GM12878 (cell line): ENCODE measurements at regions not wholly inside any gene's neighbourhood (a gene's known extent, or its start where the extent isn't known, plus 50 kb on each side); places are given as distances from the start of the nearest gene placed in this dataset.

Experiments
- ATAC-seq: fragments of 200-7000 bp; cut with Tn5 transposase; 3 replicates; pipeline ENCODE4 v1.9.1; 2020; ENCODE audit warnings: mild to moderate bottlenecking, moderate library complexity
- BruUV-seq: library from RNA; stranded (reverse); fragments of 400-500 nt; replicated peaks from 2 replicates; lab custom pipeline; 2021; lab: Mats Ljungman, UMichigan
- CTCF ChIA-PET: fragments of 300-600 bp; sonication (Branson Sonifier 250); formaldehyde crosslinking; extraction: SDS; loops from one replicate; lab custom pipeline; 2021; ENCODE audit warnings: inconsistent platforms; lab: Yijun Ruan, JAX
- POLR2A ChIA-PET: fragments of 350-600 bp; formaldehyde crosslinking; extraction: SDS; loops from one replicate; lab custom pipeline; 2021; ENCODE audit warnings: inconsistent platforms; lab: Charles Lee
- RAD21 ChIA-PET: fragments of 300-600 bp; sonication (Branson Sonifier 250); formaldehyde crosslinking; loops from one replicate; lab custom pipeline; 2023; ENCODE audit warnings: antibody characterized with exemption; ENCODE audit not compliant: unreplicated experiment; lab: Charles Lee
- SMC1A ChIA-PET: fragments of 300-600 bp; sonication (Branson Sonifier 250); formaldehyde crosslinking; loops from one replicate; lab custom pipeline; 2023; ENCODE audit not compliant: unreplicated experiment, uncharacterized antibody; lab: Charles Lee
- DNase-seq: peaks from one replicate; pipeline ENCODE4 v3.0.0-alpha.2; 2011; ENCODE audit warnings: low read depth, low spot score
- FAIRE-seq: peaks from 3 replicates; lab custom pipeline; 2011; peaks lifted over from hg19 to GRCh38; lab: Jason Lieb, UNC
- H2AFZ ChIP-seq: 2 replicates; pipeline ENCODE4 v1.6.0; 2011; ENCODE audit warnings: low read depth, low read length, control low read depth; ENCODE audit not compliant: control insufficient read depth
- H3K27ac ChIP-seq: 2 replicates; pipeline ENCODE4 v1.5.1; 2011; ENCODE audit warnings: control low read depth; ENCODE audit not compliant: control insufficient read depth, insufficient read depth
- H3K27me3 ChIP-seq, 2 experiments: replicated peaks in 1 of 2; 2 replicates each; pipeline versions ENCODE4 v1.6.0 to v1.6.1; 2011; ENCODE audit warnings: low read length in 1 of 2; ENCODE audit not compliant: control insufficient read depth in 2 of 2, insufficient read depth in 2 of 2
- H3K36me3 ChIP-seq, 2 experiments: 2 replicates each; pipeline ENCODE4 v1.5.1; 2011; ENCODE audit warnings: low read length in 1 of 2; ENCODE audit not compliant: control insufficient read depth in 2 of 2, insufficient read depth in 2 of 2
- H3K4me1 ChIP-seq: 2 replicates; pipeline ENCODE4 v1.6.1; 2011; ENCODE audit warnings: mild to moderate bottlenecking, low read length, moderate library complexity, mixed read lengths; ENCODE audit not compliant: control insufficient read depth, insufficient read depth
- H3K4me2 ChIP-seq: 2 replicates; pipeline ENCODE4 v1.6.0; 2011; ENCODE audit warnings: control low read depth; ENCODE audit not compliant: control insufficient read depth, insufficient read depth
- H3K4me3 ChIP-seq: fragments of 200-600 bp; sonication (generic); 2 replicates; pipeline ENCODE4 v1.5.1; 2016
- H3K79me2 ChIP-seq: 2 replicates; pipeline ENCODE4 v1.6.0; 2011; ENCODE audit warnings: low read length; ENCODE audit not compliant: control insufficient read depth, insufficient read depth
- H3K9ac ChIP-seq: 2 replicates; pipeline ENCODE4 v1.8.0; 2011; ENCODE audit warnings: low read length, control low read depth, mixed read lengths; ENCODE audit not compliant: control insufficient read depth, insufficient read depth
- H3K9me3 ChIP-seq: replicated peaks from 3 replicates; pipeline ENCODE4 v1.5.1; 2011; ENCODE audit warnings: mild to moderate bottlenecking, low read length; ENCODE audit not compliant: control insufficient read depth, insufficient read depth
- H4K20me1 ChIP-seq: 2 replicates; pipeline ENCODE4 v1.6.0; 2011; ENCODE audit not compliant: control insufficient read depth, insufficient read depth
- BMI1 ChIP-seq: fragments of 450-650 bp; IDR thresholded peaks from 2 replicates; pipeline ENCODE4 v1.6.1; 2016; ENCODE audit warnings: mild to moderate bottlenecking, moderate library complexity, borderline replicate concordance
- CREB1 ChIP-seq: IDR thresholded peaks from 2 replicates; pipeline ENCODE4 v1.6.1; 2012; ENCODE audit warnings: low read depth, mild to moderate bottlenecking, inconsistent platforms
- CREM ChIP-seq: IDR thresholded peaks from 2 replicates; pipeline ENCODE4 v1.6.1; 2014; ENCODE audit warnings: antibody characterized with exemption, low read depth
- DPF2 ChIP-seq: fragments of 450-650 bp; IDR thresholded peaks from 2 replicates; pipeline ENCODE4 v1.6.1; 2017; ENCODE audit warnings: mild to moderate bottlenecking
- FOXM1 ChIP-seq: IDR thresholded peaks from 2 replicates; pipeline ENCODE4 v1.6.1; 2012; ENCODE audit warnings: low read depth, mild to moderate bottlenecking, inconsistent platforms, low read length, moderate library complexity
- IKZF1 ChIP-seq: fragments of 450-650 bp; conservative IDR thresholded peaks from 2 replicates; pipeline ENCODE4 v1.6.1; 2017; ENCODE audit warnings: antibody characterized with exemption, mild to moderate bottlenecking
- IRF4 ChIP-seq: IDR thresholded peaks from 2 replicates; pipeline ENCODE4 v1.6.1; 2011; ENCODE audit warnings: low read depth, low read length
- KAT2A ChIP-seq: conservative IDR thresholded peaks from 2 replicates; pipeline ENCODE4 v1.6.1; 2011; ENCODE audit warnings: low read depth, low read length; ENCODE audit not compliant: control insufficient read depth
- NFIC ChIP-seq: IDR thresholded peaks from 2 replicates; pipeline ENCODE4 v1.6.1; 2012; ENCODE audit warnings: low read depth, mild to moderate bottlenecking, inconsistent platforms, low read length, moderate library complexity
- RELA ChIP-seq: fragments of 450-650 bp; IDR thresholded peaks from 2 replicates; pipeline ENCODE4 v1.8.0; 2014; ENCODE audit warnings: borderline replicate concordance; ENCODE audit not compliant: partially characterized antibody
- WGBS: methylation state at CpG from one replicate; pipeline ENCODE4 v1.1.6; 2016; ENCODE audit warnings: low lambda C conversion rate; ENCODE audit not compliant: insufficient replicate concordance, insufficient coverage; ENCODE audit errors: missing lambda C conversion rate; 5-methylcytosine and 5-hydroxymethylcytosine counted together
- in situ Hi-C: fragments of 300-500 bp; cut with MboI; formaldehyde crosslinking; loops from 9 replicates; pipeline ENCODE4 v1.14.3; 2018; ENCODE audit warnings: mixed read lengths
- intact Hi-C: fragments of 100-400 bp; cut with micrococcal nuclease; formaldehyde crosslinking; loops from one replicate; pipeline ENCODE4 v1.14.2; 2022; ENCODE audit not compliant: unreplicated experiment
- TF ChIP-seq, protein P1 (sequence below): fragments of 450-650 bp; conservative IDR thresholded peaks from 2 replicates; pipeline ENCODE4 v1.6.1; 2017; ENCODE audit warnings: mild to moderate bottlenecking, moderate library complexity
- TF ChIP-seq, protein P2 (sequence below): fragments of 150-350 bp; IDR thresholded peaks from 2 replicates; pipeline ENCODE4 v1.6.1; 2016; ENCODE audit warnings: low read depth, low read length

DNA sequence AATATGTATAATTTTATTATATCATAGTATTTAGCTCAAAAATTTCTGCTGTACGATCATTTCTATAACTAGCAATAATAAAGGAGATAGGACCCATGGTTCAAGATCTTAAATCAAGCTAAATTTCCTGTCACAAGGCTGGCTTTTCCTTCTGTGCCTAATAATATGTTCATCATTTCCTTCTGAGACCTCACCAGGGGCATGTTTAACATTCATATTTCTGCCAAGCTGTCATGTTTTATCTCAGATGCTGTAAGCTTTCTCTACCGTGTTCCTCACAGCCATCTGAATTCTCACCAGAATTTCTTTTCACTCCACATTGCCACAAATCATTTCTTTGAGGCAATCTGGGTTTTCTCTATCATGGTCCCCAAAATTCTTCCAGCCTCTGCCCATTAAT is 482.3 kb upstream of the SGCG start:
- no peak for ATAC-seq
- SMC1A ChIA-PET = no interaction called here

More for the DNA sequence above, 482.3 kb upstream of the SGCG start:
- POLR2A ChIA-PET = no interaction called here
- CTCF ChIA-PET = no interaction called here
- RAD21 ChIA-PET = no interaction called here
- H3K9me3 ChIP-seq = no peaks in the 10 kb centered on the region; the same call in 2 of the 3 replicates
- no peaks in the 10 kb centered on the region for H3K36me3 ChIP-seq
- H3K4me1 ChIP-seq = no peaks in the 10 kb centered on the region
- DNase-seq = no peak
- no peak overlapping the region for H3K4me2 ChIP-seq
- H3K4me3 ChIP-seq = no peak overlapping the region
- intact Hi-C loops = no loop called here
- H3K27me3 ChIP-seq = no peaks in the 10 kb centered on the region
- BruUV-seq = no TSS peak
- H3K79me2 ChIP-seq = no peaks in the 10 kb centered on the region
- TF ChIP-seq IKZF1 (no peak), RELA (no peak), IRF4 (no peak), CREB1 (no peak), KAT2A (no peak), FOXM1 (no peak), NFIC (no peak), CREM (no peak), DPF2 (no peak), BMI1 (no peak)
- TF ChIP-seq, protein P1, sequence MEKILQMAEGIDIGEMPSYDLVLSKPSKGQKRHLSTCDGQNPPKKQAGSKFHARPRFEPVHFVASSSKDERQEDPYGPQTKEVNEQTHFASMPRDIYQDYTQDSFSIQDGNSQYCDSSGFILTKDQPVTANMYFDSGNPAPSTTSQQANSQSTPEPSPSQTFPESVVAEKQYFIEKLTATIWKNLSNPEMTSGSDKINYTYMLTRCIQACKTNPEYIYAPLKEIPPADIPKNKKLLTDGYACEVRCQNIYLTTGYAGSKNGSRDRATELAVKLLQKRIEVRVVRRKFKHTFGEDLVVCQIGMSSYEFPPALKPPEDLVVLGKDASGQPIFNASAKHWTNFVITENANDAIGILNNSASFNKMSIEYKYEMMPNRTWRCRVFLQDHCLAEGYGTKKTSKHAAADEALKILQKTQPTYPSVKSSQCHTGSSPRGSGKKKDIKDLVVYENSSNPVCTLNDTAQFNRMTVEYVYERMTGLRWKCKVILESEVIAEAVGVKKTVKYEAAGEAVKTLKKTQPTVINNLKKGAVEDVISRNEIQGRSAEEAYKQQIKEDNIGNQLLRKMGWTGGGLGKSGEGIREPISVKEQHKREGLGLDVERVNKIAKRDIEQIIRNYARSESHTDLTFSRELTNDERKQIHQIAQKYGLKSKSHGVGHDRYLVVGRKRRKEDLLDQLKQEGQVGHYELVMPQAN = no peak
- TF ChIP-seq, protein P2, sequence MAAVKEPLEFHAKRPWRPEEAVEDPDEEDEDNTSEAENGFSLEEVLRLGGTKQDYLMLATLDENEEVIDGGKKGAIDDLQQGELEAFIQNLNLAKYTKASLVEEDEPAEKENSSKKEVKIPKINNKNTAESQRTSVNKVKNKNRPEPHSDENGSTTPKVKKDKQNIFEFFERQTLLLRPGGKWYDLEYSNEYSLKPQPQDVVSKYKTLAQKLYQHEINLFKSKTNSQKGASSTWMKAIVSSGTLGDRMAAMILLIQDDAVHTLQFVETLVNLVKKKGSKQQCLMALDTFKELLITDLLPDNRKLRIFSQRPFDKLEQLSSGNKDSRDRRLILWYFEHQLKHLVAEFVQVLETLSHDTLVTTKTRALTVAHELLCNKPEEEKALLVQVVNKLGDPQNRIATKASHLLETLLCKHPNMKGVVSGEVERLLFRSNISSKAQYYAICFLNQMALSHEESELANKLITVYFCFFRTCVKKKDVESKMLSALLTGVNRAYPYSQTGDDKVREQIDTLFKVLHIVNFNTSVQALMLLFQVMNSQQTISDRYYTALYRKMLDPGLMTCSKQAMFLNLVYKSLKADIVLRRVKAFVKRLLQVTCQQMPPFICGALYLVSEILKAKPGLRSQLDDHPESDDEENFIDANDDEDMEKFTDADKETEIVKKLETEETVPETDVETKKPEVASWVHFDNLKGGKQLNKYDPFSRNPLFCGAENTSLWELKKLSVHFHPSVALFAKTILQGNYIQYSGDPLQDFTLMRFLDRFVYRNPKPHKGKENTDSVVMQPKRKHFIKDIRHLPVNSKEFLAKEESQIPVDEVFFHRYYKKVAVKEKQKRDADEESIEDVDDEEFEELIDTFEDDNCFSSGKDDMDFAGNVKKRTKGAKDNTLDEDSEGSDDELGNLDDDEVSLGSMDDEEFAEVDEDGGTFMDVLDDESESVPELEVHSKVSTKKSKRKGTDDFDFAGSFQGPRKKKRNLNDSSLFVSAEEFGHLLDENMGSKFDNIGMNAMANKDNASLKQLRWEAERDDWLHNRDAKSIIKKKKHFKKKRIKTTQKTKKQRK = no peak
- TF ChIP-seq, all 136 proteins: peak for 0
- in situ Hi-C loops = no loop called here
- 32% methylated on average over 2 of the region's 2 CpGs for WGBS
- no peak overlapping the region for H3K9ac ChIP-seq
- H3K27ac ChIP-seq = no peak overlapping the region
- no peak for FAIRE-seq
- no peak overlapping the region for H2AFZ ChIP-seq
- H4K20me1 ChIP-seq = no peaks in the 10 kb centered on the region
